GM19452 (cell line): ENCODE measurements at regions not wholly inside any gene's neighbourhood (a gene's known extent, or its start where the extent isn't known, plus 50 kb on each side); places are given as distances from the start of the nearest gene placed in this dataset.

ENCODE experiments used
- ATAC-seq: cut with Tn5 transposase; IDR thresholded peaks from one replicate; pipeline ENCODE4 v1.9.1; 2021; ENCODE audit not compliant: unreplicated experiment

DNA sequence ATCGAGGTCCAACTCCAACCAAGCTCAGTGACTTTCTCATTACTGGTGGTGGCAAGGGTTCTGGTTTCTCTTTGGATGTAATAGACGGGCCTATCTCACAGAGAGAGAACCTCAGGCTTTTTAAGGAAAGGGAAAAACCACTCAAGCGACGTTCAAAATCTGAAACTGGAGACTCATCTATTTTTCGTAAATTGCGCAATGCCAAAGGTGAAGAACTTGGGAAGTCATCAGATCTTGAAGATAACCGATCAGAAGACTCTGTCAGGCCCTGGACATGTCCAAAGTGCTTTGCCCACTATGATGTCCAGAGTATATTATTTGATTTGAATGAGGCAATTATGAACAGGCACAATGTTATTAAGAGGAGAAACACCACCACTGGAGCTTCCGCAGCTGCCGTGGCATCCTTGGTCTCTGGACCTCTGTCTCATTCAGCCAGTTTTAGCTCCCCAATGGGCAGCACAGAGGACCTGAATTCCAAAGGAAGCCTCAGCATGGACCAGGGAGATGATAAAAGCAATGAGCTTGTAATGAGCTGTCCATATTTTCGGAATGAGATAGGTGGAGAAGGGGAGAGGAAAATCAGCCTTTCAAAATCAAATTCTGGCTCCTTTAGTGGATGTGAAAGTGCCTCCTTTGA lies 343.5 kb upstream of the RGS6 start:
- ATAC-seq = no peak

DNA sequence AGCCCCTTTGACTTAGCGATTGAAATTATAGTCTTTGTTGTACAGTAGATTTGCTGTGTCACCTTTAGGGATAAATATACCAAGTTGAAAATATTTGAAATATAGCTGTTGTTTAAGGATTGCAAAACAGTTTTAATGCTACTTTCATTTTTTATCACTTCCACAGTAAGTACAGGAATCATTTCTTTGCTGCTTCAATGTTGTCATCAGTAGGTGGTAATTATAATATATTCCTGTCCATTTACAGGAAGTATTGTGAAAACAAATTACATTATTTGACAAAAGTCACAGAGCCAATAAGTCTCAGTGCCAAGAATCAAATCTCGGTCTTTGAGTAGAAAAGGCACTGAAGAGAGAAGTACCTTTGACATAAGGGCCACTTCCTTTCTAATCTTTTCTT lies 342.6 kb upstream of the RGS6 start:
- ATAC-seq = no peak

DNA sequence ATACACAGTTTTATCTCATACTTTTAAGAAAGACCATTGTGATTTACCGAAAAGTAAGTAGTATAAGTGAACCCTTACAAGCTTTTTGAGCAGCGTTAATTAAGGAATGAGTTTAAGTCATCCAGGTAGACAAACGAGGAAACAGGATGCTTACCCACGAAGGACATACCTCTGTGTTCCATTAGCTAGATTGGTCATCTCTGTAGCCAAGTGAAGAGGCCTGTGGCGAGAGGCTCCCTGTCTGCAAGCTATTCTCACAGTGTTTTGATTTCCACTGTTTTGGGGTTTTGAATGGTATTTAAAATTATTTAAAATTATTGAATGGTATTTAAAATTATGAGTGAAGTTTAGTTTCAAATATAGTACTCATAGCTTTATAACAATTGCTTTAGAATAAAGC lies 342.1 kb upstream of the RGS6 start:
- no peak for ATAC-seq

DNA sequence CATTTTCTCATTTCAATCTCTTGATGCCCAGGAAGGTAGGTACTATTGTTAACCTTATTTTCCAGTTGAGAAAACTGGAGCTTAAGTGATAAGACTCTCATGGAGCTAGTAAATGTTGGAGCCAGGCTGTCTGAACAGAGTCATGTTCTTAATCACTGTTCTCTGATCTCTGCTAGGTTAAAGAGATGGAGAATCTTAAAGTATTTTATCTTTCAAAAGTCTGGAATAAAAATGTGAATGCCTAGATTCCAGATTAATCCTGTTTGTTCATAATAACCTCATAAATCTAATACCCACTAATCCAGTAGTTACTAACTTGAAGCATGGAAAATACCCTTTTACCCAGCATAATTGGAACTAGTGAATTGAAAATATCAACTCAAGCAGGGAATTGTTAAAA lies 341.0 kb upstream of the RGS6 start:
- no peak for ATAC-seq

DNA sequence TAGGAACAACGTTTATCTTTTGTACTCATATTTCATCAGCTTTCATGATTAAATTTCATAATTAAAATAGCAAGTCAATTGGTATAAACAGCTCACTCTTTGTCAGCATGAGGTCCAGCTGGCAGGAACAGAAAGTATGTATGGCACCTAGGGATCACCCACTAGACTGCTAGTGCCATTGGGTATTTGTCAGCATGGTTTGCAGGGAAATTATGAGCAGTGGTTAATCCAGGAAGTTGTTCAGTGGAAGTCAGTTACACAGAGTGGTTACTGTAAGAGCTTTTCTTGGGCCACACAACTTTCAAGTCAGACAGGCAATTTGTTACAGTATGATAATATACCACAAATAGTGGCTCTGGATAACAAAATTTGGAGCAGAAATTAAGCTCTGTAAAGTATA lies 340.3 kb upstream of the RGS6 start:
- no peak for ATAC-seq

DNA sequence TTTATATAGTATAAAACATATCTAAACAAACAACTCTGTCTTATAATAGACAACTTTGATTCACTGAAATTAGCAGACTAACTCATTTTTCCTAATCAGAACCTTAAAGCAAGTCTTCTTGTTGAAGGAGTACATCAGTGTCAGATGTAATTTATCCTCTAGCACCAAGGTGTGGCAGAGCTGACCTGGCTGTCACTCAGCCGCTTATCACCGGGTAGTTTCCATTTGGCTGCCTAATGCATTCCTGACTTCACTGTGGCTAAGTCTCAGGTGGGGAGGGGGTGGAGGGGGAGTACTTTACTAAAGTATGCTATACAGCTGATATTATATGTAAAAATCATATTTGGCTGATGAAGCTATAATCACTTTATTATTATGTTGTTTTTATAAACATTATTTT lies 339.9 kb upstream of the RGS6 start:
- ATAC-seq = no peak

DNA sequence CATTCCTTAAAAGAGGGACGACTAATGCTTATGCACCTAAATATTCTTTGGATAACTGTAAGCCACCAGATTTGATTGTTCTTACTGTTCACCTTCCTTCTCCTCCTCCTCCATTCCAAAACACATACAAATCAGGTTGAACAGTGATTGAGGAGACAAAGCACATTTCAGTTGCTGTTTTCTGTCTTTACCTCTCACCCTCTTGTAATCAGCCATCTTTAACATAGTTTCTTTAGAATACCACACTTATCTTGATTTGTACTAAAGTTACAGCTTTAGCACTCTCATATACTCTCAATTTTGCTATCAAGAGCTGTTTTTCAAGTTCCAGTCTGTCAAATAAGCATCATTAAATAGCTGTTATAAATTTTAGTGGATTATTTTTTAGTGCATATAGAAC lies 338.3 kb upstream of the RGS6 start:
- no peak for ATAC-seq

DNA sequence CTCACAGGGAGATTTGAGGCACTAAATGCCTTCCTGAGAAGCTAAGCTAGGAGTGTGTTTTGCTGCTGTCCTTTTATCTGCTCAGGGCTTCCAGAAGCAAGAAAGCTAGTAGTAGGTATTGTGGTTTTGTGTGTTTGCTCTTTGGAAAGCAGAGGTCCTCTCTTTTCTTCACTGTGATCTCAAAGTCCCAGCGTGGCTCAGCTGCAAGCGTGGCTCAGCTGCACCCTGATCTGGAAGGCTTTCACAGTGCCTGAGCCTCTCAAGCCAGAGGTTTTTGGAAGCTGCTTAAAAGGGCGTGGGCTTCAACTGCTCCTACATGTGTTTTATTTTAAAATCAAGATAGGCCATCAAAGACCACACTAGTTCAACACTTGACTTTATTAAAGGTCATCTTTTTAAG lies 337.4 kb upstream of the RGS6 start:
- no peak for ATAC-seq

DNA sequence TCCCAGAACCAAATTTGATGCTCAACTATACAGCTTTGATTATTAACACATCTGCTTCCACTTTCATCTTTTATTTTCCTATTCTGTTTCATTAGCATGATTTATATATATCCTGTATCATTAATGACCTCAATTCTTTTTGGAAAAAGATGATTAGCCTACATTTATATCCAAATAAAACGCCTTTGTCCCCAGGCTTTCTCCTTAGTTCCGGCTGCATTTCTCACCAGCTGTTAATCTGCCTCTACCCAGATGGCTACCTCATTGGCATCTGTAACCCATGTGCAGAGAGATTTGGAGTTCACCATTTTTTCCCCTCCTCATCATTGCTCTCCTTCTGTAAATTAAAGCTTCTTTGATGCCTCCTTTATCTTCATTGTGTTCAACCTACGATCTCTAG lies 336.8 kb upstream of the RGS6 start:
- no peak for ATAC-seq

DNA sequence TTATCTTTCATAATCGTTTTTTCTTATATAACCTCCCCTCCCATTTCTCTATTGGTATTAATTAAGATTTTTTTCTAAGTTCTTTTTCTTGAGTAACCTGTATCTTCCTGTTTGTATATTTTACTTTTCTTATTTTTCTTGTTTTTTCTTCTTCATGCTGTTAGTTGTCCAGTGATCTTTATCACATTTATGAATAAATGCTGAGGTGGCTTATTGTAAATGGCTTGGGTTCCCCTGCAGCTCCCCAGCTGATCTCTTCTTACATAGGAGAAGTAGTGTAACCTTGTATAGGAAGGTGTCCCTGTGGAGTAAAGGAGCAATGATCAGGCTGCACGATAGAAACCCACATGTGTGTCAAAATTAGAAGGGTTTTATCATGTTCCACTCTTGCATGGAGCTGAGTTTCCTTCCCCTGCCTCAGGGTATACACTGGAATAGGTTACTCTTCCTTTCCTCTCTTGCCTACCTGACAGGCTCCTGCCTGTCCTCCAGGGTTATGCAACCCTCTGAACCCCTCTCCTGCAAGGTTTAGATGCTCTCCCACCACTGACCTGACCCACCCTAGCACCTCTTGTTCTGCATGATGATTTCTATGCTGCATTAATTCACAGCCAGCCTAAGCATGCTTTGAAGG lies 334.8 kb upstream of the RGS6 start:
- ATAC-seq = peak; percentile 24

DNA sequence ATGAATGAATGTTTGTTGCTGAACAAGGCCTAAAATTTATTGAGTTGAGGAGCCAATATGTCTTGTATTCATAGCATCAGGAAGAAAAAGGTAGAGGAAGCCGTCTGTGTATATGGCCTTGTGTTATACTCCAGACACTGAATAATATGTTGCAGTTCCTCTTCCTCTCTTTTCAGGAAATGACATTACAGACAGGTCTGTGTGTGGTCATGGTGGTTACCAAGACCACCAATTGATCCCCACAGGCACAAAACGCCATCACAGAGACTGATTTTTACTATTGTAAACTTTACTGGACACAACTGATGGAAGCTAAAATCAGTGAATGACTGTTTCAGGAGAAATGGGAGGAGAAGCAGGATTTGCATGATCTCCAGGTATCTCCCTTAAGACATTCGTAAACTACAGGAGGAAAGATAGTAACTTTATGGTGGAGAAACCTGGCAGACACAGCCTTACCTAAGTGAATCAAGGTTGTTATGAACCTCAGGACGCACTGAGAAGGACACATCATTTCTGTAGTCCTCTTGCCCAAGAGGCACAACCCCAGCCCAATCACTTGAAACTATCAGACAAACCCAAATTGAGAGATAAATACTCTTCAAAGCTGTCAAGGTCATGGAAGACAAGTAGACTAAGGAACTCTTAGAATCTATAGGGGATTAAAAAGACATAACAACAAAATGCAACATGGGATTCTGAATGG lies 334.1 kb upstream of the RGS6 start:
- ATAC-seq = peak; percentile 81

DNA sequence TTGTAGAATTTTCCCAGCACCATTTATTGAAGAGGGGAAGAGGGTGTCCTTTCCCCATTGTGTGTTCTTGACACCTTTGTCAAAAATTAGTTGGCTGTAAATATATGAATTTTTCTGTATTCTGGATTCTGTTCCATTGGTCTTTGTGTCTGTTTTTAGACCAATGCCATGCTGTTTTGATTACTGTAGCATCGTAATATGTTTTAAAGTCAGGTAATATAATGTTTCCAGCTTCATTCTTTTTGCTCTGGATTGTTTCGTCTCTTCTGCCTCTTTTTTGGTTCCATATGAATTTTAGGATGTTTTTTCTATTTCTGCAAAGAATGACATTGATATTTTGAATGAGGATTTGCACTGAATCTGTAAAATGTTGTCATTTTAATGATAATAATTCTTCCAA lies 331.9 kb upstream of the RGS6 start:
- no peak for ATAC-seq

DNA sequence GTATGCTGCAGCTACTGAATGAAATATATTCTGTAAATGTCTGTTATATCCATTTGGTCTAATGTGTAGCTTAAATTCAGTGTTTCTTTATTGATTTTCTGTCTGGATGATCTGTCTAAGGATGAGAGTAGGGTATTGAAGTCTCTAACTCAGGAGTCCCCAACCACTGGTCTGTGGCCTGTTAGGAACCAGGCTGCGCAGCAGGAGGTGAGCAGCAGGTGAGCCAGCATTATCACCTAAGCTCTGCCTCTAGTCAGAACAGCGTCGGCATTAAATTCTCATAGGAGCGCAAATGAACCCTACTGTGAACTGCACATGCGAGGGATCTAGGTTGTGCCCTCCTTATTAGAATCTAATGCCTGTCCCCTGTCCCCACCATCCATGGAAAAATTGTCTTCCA lies 329.7 kb upstream of the RGS6 start:
- ATAC-seq = no peak

DNA sequence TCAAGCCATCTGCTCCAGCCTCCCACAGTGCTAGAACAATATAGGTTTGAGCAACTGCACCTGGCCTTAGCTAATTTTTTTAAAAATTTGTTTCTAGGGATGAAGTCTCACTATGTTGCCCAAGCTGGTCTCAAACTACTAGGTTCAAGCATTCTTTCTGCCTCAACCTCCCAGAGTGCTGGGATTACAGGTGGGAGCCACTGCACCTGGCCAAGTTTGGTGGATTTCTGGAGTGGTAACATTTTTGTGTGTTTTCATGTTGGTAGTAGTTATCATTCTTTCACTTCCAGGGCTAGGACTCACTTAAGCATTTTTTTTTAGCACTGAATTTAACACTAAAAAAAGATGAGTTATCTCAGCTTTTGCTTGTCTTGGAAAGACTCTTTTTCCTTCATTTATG lies 328.0 kb upstream of the RGS6 start:
- no peak for ATAC-seq

DNA sequence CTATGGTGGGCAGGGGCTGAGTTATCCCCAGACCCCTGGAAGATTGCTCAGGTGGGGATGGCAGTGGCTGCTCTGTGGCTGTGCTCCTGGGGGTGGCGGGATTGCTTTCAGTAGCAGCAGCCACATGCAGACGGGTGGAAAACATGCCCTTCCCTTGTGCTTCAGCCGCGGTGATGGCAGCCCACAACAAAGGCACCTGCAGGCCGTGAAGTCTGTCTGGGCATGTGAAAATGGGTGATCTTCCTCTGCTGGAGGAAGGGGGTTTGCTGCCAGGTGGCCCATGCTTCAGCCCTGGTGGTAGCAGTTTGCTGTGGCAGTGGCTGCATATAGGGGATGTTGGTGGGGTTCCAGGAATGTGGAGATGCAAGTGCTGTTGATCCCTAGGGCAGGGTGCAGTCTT lies 326.2 kb upstream of the RGS6 start:
- ATAC-seq = no peak

DNA sequence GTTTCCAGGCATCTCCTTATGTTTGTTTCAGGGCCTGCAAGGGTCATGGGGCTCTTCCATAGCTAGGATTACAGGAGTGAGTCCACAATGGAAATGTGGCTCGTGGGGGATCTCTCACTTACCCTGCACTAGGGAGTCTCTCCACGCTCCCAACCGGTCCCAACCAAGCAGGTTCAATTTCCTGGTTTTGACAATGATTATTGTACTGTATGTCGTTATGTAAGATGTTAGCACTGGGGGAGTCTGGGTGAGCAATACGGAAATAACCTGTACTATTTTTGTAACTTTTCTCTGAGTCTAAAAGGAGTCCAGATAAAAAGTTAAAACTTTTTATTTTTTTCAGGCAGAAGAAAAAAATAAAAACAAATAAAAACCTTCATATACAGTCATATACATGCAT lies 325.7 kb upstream of the RGS6 start:
- ATAC-seq = no peak

DNA sequence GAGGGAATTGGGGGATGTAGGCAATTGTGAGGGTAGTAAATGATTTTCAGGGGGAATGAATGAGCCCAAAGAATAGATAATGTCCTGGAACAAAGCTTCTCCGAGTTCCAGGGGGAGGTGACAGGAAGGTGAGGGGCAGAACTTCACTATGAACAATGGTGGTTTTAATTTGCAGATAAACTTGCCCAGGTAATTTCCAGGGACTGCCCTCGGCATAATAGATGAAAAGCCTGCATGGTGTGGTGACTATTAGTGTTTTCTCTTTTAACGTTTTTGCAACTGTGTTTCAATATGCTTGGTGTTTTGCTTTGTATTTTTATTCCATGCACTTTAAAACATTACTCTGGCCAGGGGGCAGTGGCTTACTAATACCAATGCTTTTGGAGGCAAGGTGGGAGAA lies 325.2 kb upstream of the RGS6 start:
- ATAC-seq = no peak

DNA sequence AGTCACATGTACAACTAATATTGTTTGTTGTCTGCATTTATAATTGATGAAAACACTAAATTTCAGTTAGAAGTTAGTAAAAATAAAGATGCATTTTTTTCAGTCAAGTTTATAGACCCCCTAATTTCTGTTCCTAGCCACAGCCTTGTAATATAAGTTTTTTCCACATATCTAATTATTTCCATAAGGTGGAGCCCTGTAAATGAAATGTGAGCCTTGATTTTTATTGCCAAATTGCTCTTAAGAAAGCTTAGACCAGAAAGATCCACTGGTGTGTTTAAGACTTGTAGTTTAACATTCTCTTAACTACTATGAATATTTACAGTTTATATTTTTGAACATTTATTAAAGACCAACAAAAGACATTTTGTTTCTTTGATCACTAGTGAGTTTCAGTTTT lies 322.1 kb upstream of the RGS6 start:
- ATAC-seq = no peak

DNA sequence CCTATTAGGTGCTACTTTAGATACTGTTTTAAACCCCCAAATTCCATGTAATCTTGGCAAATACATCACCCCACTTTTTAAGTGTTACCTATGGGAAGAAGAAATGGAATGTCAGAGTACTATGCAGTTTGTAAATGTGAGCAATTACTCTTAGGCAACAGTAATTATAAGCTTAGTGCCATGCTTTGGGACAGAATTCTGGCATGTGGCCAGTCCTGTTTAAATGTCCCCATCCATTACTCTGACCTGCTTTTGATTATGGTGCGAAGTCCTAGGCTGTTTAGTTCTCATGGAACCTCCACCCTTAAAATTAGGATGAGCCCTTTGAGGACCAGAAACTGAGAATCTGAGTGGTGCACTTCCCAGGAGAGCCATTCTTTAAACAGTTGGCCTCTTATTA lies 321.4 kb upstream of the RGS6 start:
- ATAC-seq = no peak

DNA sequence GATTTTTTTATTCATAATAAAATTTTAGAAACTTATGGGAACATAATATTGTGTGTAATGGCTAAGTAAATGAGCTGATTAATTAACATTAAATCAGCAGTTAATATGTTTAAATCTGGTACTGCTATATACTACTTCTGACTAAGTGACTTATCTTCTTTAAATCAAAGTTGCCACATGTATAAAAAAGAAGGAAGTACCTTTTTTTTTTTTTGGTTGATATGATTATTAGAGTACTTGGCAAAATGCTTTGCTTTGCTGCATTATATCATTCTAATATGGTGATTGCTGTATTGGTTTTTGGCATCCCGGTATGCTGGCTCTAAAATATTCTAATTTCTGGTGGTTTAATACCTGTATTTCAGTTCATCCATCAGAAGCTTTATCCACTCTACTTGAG lies 319.1 kb upstream of the RGS6 start:
- ATAC-seq = no peak

DNA sequence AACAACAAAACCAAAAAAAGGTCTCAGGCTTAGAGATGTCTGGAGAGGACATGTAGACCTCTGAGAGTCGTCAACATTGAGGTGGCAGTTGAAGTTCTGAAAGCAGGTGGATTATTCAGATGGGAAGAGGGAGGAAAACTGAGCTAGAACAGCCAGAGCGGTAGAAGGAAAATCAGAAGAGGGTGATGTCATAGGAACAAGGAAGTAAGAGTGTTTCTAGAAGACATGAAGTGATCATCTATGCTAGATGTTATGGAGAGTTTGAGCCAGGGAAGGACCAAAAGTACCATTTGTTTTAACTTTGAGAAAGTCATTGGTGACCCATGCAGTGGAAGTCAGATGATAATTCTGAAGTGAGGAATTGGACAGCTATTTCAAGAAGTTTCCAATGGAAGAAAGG lies 316.2 kb upstream of the RGS6 start:
- ATAC-seq = no peak

DNA sequence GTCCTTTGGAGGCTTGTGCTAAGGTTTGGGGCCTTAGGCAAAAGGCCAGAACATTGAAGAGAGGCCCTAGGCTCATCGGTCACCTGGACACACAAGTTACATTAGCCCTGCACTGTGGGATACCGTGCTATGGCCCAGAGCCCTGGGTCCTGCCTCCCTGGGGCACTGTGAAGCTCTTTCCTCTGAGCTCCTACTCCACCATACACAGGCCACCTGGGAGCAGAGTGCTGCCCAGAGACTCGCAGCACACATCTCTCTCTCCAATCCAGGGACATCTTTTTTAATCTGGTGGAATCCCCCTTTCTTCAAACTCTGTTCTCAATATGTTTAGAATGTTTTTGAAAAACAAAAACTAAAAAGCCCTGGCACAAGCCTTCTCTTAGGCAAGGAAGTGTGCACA lies 314.2 kb upstream of the RGS6 start:
- ATAC-seq = no peak

DNA sequence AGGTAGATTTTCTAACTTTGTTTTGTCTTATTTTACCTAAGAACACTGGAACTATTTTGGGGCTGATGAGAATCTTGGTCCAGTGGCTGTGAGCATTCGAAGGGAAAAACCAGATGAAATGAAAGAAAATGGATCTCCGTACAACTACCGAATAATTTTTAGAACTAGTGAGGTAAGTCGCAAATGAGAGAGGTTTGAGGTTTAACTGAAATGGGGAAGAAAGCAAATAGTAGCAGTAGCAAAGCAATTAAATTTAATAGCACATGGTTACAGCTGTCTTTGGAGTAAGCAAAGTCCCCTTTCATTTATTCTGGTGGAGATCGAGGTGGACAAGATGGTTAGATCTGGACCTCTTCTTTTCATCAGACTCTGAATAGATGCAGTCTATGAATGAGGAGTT lies 313.5 kb upstream of the RGS6 start:
- ATAC-seq = no peak
